ENCODE measurements at regions not wholly inside any gene's neighbourhood (a gene's known extent, or its start where the extent isn't known, plus 50 kb on each side); places are given as distances from the start of the nearest gene placed in this dataset.
"Not testable (repeated sequence)": the region's sequence is repeated elsewhere in the genome, so short reads cannot be mapped to it uniquely, and the experiment has no call there.

GRCh38 chr1:74937176-74937575 is 197.0 kb upstream of the LHX8 start:
- in situ Hi-C loops (cut with MboI; ENCODE audit: low sequenced_read_pairs), result loop anchor here (25.0 kb wide), 1 partner anchor 100 kb away; no protein-coding TSS in a partner anchor

GRCh38 chr1:74943046-74943445 is 191.1 kb upstream of the LHX8 start:
- in situ Hi-C loops (cut with MboI; ENCODE audit: low sequenced_read_pairs), result loop anchor here (25.0 kb wide), 1 partner anchor 94 kb away; no protein-coding TSS in a partner anchor

- in situ Hi-C loops (cut with MboI; ENCODE audit: low sequenced_read_pairs), result loop anchor here (25.0 kb wide), 1 partner anchor 91 kb away; no protein-coding TSS in a partner anchor
Observed at GRCh38 chr1:74946388-74946787, 187.8 kb upstream of the LHX8 start.

GRCh38 chr1:74949348-74949747 is 184.8 kb upstream of the LHX8 start:
- in situ Hi-C loops (cut with MboI; ENCODE audit: low sequenced_read_pairs), result loop anchor here (25.0 kb wide), 1 partner anchor 88 kb away; no protein-coding TSS in a partner anchor

GRCh38 chr1:74951981-74952380 is 182.2 kb upstream of the LHX8 start:
- in situ Hi-C loops (cut with MboI; ENCODE audit: low sequenced_read_pairs), result not testable (repeated sequence)

- in situ Hi-C loops (cut with MboI; ENCODE audit: low sequenced_read_pairs), result no loop called here
Observed at GRCh38 chr1:74952786-74953185, 181.4 kb upstream of the LHX8 start.

- in situ Hi-C loops (cut with MboI; ENCODE audit: low sequenced_read_pairs), result no loop called here
Observed at GRCh38 chr1:74953622-74954021, 180.6 kb upstream of the LHX8 start.

GRCh38 chr1:74963120-74963519 is 171.1 kb upstream of the LHX8 start:
- in situ Hi-C loops (cut with MboI; ENCODE audit: low sequenced_read_pairs), result no loop called here

- in situ Hi-C loops (cut with MboI; ENCODE audit: low sequenced_read_pairs), result no loop called here
Observed at GRCh38 chr1:74964508-74965102, 169.6 kb upstream of the LHX8 start.

- in situ Hi-C loops (cut with MboI; ENCODE audit: low sequenced_read_pairs), result no loop called here
Observed at GRCh38 chr1:74969566-74970135, 164.5 kb upstream of the LHX8 start.

GRCh38 chr1:74971982-74972381 is 162.2 kb upstream of the LHX8 start:
- in situ Hi-C loops (cut with MboI; ENCODE audit: low sequenced_read_pairs), result no loop called here

GRCh38 chr1:74976491-74976890 is 157.7 kb upstream of the LHX8 start:
- in situ Hi-C loops (cut with MboI; ENCODE audit: low sequenced_read_pairs), result no loop called here

GRCh38 chr1:74992448-74992847 is 141.7 kb upstream of the LHX8 start:
- in situ Hi-C loops (cut with MboI; ENCODE audit: low sequenced_read_pairs), result not testable (repeated sequence)

GRCh38 chr1:74995821-74996220 is 138.4 kb upstream of the LHX8 start:
- in situ Hi-C loops (cut with MboI; ENCODE audit: low sequenced_read_pairs), result no loop called here

GRCh38 chr1:75010547-75010946 is 123.6 kb upstream of the LHX8 start:
- in situ Hi-C loops (cut with MboI; ENCODE audit: low sequenced_read_pairs), result no loop called here

GRCh38 chr1:75014250-75014649 is 119.9 kb upstream of the LHX8 start:
- in situ Hi-C loops (cut with MboI; ENCODE audit: low sequenced_read_pairs), result no loop called here

- in situ Hi-C loops (cut with MboI; ENCODE audit: low sequenced_read_pairs), result no loop called here
Observed at GRCh38 chr1:75023005-75023404, 111.2 kb upstream of the LHX8 start.

- in situ Hi-C loops (cut with MboI; ENCODE audit: low sequenced_read_pairs), result loop anchor here (25.0 kb wide), 1 partner anchor 97 kb away; no protein-coding TSS in a partner anchor
Observed at GRCh38 chr1:75034376-75034775, 99.8 kb upstream of the LHX8 start.

- in situ Hi-C loops (cut with MboI; ENCODE audit: low sequenced_read_pairs), result loop anchor here (25.0 kb wide), 1 partner anchor 98 kb away; no protein-coding TSS in a partner anchor
Observed at GRCh38 chr1:75035536-75035935, 98.7 kb upstream of the LHX8 start.

- in situ Hi-C loops (cut with MboI; ENCODE audit: low sequenced_read_pairs), result no loop called here
Observed at GRCh38 chr1:75053207-75053606, 81.0 kb upstream of the LHX8 start.

GRCh38 chr1:75058424-75058823 is 75.8 kb upstream of the LHX8 start:
- in situ Hi-C loops (cut with MboI; ENCODE audit: low sequenced_read_pairs), result no loop called here

- in situ Hi-C loops (cut with MboI; ENCODE audit: low sequenced_read_pairs), result no loop called here
Observed at GRCh38 chr1:75062111-75062510, 72.1 kb upstream of the LHX8 start.

GRCh38 chr1:75067975-75068374 is 66.2 kb upstream of the LHX8 start:
- in situ Hi-C loops (cut with MboI; ENCODE audit: low sequenced_read_pairs), result no loop called here
